ENCODE measurements at regions not wholly inside any gene's neighbourhood (a gene's known extent, or its start where the extent isn't known, plus 50 kb on each side); places are given as distances from the start of the nearest gene placed in this dataset.

DNA sequence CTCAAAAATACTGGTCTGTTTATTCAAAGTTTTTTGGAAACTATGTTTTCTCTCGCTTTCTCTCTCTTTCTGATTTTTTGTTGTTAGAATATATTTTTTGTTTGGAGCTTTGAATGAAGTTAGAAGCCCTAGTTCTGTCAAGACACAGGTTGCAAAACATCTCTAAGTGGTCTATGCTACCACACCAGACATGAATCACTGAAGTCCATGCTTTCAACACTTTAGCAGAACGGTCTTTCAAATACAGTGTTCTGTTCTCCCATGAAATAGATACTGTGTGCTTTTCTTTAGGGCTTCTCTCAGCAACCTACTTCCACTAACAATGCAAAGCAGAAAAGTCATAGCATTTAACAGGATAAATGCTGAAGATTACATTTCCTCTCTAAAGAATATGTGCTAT lies 392.5 kb downstream of the TMEM167A start:
- Histone ChIP-seq H3K9me3 (ENCODE audit: control insufficient read depth in 2 of 2, insufficient read depth in 1 of 2, low read depth in 1 of 2, low read length in 1 of 2) (no peaks in the 10 kb centered on the region), H3K27me3 (ENCODE audit: control insufficient read depth in 1 of 2, insufficient read depth in 2 of 2, low read length in 2 of 2) (no peaks in the 10 kb centered on the region), H3K36me3 (ENCODE audit: control insufficient read depth in 2 of 2, insufficient read depth in 2 of 2, low read length in 1 of 2) (no peaks in the 10 kb centered on the region), H3K27ac (ENCODE audit: low read depth in 2 of 2, low read length in 1 of 2) (no peak overlapping the region), H3K4me1 (ENCODE audit: control insufficient read depth in 2 of 2, insufficient read depth in 2 of 2, low read length in 1 of 2) (no peaks in the 10 kb centered on the region), H3K4me3 (ENCODE audit: low read depth in 1 of 2, low read length in 2 of 2) (no peak overlapping the region)
- WGBS, 2 donors = 86 to 89% methylated on average over 2 of the region's 2 CpGs

DNA sequence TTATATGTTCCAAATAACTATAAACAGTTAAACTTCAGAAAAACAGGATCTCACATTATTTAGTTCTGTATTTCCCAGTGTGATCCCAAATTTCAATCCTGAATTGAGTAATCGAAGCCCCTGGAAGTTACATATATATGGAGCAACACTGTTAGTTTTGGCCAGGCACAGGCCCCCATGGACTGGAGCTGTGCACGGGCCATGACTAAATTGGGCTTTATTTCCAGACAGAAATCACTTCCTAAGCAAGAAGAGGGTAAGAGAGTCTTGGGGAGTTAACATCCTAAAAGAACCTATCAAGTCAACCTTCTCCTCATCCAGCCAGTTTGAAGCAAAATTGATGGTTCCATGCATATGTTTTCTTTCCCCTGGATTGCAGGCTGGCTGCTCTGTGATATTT lies 393.0 kb downstream of the TMEM167A start:
- no peaks in the 10 kb centered on the region for H3K4me1 ChIP-seq (ENCODE audit: control insufficient read depth in 2 of 2, insufficient read depth in 2 of 2, low read length in 1 of 2)
- H3K36me3 ChIP-seq (ENCODE audit: control insufficient read depth in 2 of 2, insufficient read depth in 2 of 2, low read length in 1 of 2) = no peaks in the 10 kb centered on the region
- H3K27ac ChIP-seq (ENCODE audit: low read depth in 2 of 2, low read length in 1 of 2) = no peak overlapping the region
- WGBS, 2 donors = 82 to 85% methylated on average over 2 of the region's 2 CpGs
- H3K9me3 ChIP-seq (ENCODE audit: control insufficient read depth in 2 of 2, insufficient read depth in 1 of 2, low read depth in 1 of 2, low read length in 1 of 2) = no peaks in the 10 kb centered on the region
- no peaks in the 10 kb centered on the region for H3K27me3 ChIP-seq (ENCODE audit: control insufficient read depth in 1 of 2, insufficient read depth in 2 of 2, low read length in 2 of 2)
- H3K4me3 ChIP-seq (ENCODE audit: low read depth in 1 of 2, low read length in 2 of 2) = no peak overlapping the region

DNA sequence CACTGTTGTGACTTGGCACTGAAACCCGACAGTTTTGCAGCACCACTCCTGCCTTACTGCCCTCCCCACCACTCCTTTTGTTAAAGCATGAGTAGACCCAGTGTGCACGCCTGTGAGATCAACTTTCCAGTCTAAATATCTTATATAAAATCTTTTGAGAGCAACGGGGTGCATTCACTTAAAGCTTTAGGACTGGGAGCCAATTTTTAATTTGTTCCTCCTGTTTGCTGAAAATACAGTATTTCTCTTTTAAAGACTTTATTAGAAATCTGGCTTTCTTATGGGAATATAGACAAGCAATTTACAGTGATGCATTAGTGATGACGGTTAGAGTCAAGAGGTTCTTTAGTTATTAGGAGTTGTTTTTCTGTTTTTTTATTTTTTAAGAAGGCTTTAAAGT lies 397.5 kb downstream of the TMEM167A start:
- Histone ChIP-seq H3K36me3 (ENCODE audit: control insufficient read depth in 2 of 2, insufficient read depth in 2 of 2, low read length in 1 of 2) (no peaks in the 10 kb centered on the region), H3K27ac (ENCODE audit: low read depth in 2 of 2, low read length in 1 of 2) (no peak overlapping the region), H3K4me1 (ENCODE audit: control insufficient read depth in 2 of 2, insufficient read depth in 2 of 2, low read length in 1 of 2) (no peaks in the 10 kb centered on the region), H3K4me3 (ENCODE audit: low read depth in 1 of 2, low read length in 2 of 2) (no peak overlapping the region), H3K9me3 (ENCODE audit: control insufficient read depth in 2 of 2, insufficient read depth in 1 of 2, low read depth in 1 of 2, low read length in 1 of 2) (no peaks in the 10 kb centered on the region), H3K27me3 (ENCODE audit: control insufficient read depth in 1 of 2, insufficient read depth in 2 of 2, low read length in 2 of 2) (no peaks in the 10 kb centered on the region)
- WGBS, 2 donors = 62 to 72% methylated on average over 4 of the region's 4 CpGs

DNA sequence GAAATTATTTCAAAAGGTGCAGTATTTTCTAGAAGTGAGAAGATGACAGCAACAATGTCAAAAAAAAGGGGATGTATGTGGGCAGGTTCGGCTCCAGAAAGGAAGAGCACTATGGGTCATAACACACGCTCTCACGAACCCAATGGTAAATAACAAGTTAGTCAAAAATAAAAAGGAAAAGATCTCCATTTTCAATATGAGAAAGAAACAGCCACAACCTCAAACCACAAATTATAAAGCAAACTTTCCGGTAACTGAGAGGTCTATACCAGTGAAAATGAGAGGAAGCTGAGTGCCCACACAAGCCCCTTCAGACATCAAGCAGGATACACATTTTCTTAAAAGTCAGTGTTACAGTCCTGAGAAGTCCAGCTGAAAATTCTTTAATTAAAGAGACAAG lies 398.5 kb upstream of the RPS23 start:
- no peaks in the 10 kb centered on the region for H3K9me3 ChIP-seq (ENCODE audit: control insufficient read depth in 2 of 2, insufficient read depth in 1 of 2, low read depth in 1 of 2, low read length in 1 of 2)
- H3K36me3 ChIP-seq (ENCODE audit: control insufficient read depth in 2 of 2, insufficient read depth in 2 of 2, low read length in 1 of 2) = no peaks in the 10 kb centered on the region
- no peaks in the 10 kb centered on the region for H3K4me1 ChIP-seq (ENCODE audit: control insufficient read depth in 2 of 2, insufficient read depth in 2 of 2, low read length in 1 of 2)
- H3K27ac ChIP-seq (ENCODE audit: low read depth in 2 of 2, low read length in 1 of 2) = no peak overlapping the region
- H3K27me3 ChIP-seq (ENCODE audit: control insufficient read depth in 1 of 2, insufficient read depth in 2 of 2, low read length in 2 of 2) = no peaks in the 10 kb centered on the region
- 73 to 79% methylated on average over 4 of the region's 4 CpGs for WGBS, 2 donors
- H3K4me3 ChIP-seq (ENCODE audit: low read depth in 1 of 2, low read length in 2 of 2) = no peak overlapping the region

DNA sequence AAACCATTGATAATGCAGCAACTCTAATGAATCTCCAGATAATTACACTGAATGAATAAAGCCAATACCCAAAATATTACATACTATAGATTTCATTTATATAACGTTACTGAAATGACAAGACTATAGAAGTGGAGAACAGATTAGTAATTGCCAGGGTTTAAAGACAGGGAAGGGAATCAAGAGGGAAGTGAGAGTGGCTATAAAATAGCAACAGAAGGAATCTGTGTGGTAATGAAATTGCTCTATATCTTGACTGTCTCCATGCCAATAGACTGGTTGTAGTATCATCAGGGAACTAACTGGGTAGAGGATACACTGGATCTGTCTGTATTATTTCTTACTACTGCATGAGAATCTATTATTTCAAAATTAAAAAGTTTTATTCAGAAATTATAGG lies 396.5 kb upstream of the RPS23 start:
- H3K4me1 ChIP-seq (ENCODE audit: control insufficient read depth in 2 of 2, insufficient read depth in 2 of 2, low read length in 1 of 2) = no peaks in the 10 kb centered on the region
- WGBS, 2 donors = 76 to 91% methylated on average over 1 of the region's 1 CpG
- H3K27ac ChIP-seq (ENCODE audit: low read depth in 2 of 2, low read length in 1 of 2) = no peak overlapping the region
- no peaks in the 10 kb centered on the region for H3K27me3 ChIP-seq (ENCODE audit: control insufficient read depth in 1 of 2, insufficient read depth in 2 of 2, low read length in 2 of 2)
- no peaks in the 10 kb centered on the region for H3K36me3 ChIP-seq (ENCODE audit: control insufficient read depth in 2 of 2, insufficient read depth in 2 of 2, low read length in 1 of 2)
- no peak overlapping the region for H3K4me3 ChIP-seq (ENCODE audit: low read depth in 1 of 2, low read length in 2 of 2)
- no peaks in the 10 kb centered on the region for H3K9me3 ChIP-seq (ENCODE audit: control insufficient read depth in 2 of 2, insufficient read depth in 1 of 2, low read depth in 1 of 2, low read length in 1 of 2)

DNA sequence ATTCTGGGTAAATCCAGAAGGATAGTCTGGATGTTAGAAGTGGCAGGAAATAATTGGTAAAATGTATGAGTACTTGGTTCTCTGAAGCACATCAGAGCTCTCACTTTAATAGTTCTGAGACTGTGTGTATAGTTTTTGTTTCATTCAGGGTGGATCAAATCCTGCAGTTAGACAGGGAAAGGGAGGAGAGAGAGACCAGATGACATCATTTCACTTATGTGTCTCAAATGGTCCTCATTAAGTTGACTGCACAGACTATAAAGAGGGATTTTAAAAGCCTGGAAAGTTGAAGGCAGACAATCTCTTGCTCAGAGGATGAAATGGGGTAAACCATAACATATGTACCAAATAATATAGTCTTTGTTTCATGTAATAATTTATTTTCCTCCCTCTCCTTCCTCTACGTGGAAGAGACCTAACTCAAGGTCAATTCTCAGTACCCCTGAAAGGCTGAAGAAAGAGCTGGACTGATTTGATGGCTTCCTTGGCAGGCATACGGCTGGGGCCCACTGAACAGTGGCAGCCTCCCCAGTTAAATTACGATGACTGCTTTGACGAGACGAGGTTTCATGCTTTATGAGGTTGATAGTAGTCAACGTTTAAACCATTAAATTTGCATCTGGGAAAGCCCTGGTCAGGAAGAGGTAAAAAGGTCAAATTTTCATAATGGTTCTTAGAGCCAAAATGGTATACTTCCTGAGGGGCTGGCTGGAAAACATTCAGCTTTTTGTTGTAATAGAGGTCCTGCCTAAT lies 395.1 kb upstream of the RPS23 start:
- H3K9me3 ChIP-seq (ENCODE audit: control insufficient read depth in 2 of 2, insufficient read depth in 1 of 2, low read depth in 1 of 2, low read length in 1 of 2) = no peaks in the 10 kb centered on the region
- no peaks in the 10 kb centered on the region for H3K27me3 ChIP-seq (ENCODE audit: control insufficient read depth in 1 of 2, insufficient read depth in 2 of 2, low read length in 2 of 2)
- H3K27ac ChIP-seq (ENCODE audit: low read depth in 2 of 2, low read length in 1 of 2) = no peak overlapping the region
- no peaks in the 10 kb centered on the region for H3K36me3 ChIP-seq (ENCODE audit: control insufficient read depth in 2 of 2, insufficient read depth in 2 of 2, low read length in 1 of 2)
- H3K4me3 ChIP-seq (ENCODE audit: low read depth in 1 of 2, low read length in 2 of 2) = no peak overlapping the region
- no peaks in the 10 kb centered on the region for H3K4me1 ChIP-seq (ENCODE audit: control insufficient read depth in 2 of 2, insufficient read depth in 2 of 2, low read length in 1 of 2)
- 67 to 69% methylated on average over 6 of the region's 6 CpGs for WGBS, 2 donors

DNA sequence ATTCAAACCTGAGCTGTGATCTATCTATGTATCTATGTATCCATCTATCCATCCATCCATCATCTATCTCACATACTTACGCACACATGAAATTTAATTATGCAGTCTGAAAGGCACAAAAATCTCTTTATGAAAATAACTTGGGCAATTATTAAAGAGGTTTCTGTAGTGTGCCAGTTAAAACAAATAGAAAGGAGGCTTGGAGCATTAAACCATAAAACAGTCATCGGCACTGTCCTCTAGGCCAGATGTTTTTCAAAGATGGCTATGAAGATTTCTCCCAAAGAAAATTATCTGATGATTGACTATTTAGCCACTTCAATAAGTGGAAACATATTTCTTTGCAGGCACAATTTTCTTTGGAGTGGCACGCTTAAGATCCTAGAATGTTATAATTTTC lies 392.5 kb upstream of the RPS23 start:
- 86 to 91% methylated on average over 3 of the region's 3 CpGs for WGBS, 2 donors
- no peaks in the 10 kb centered on the region for H3K36me3 ChIP-seq (ENCODE audit: control insufficient read depth in 2 of 2, insufficient read depth in 2 of 2, low read length in 1 of 2)
- no peaks in the 10 kb centered on the region for H3K9me3 ChIP-seq (ENCODE audit: control insufficient read depth in 2 of 2, insufficient read depth in 1 of 2, low read depth in 1 of 2, low read length in 1 of 2)
- H3K4me1 ChIP-seq (ENCODE audit: control insufficient read depth in 2 of 2, insufficient read depth in 2 of 2, low read length in 1 of 2) = no peaks in the 10 kb centered on the region
- H3K27ac ChIP-seq (ENCODE audit: low read depth in 2 of 2, low read length in 1 of 2) = no peak overlapping the region
- no peaks in the 10 kb centered on the region for H3K27me3 ChIP-seq (ENCODE audit: control insufficient read depth in 1 of 2, insufficient read depth in 2 of 2, low read length in 2 of 2)
- H3K4me3 ChIP-seq (ENCODE audit: low read depth in 1 of 2, low read length in 2 of 2) = no peak overlapping the region

DNA sequence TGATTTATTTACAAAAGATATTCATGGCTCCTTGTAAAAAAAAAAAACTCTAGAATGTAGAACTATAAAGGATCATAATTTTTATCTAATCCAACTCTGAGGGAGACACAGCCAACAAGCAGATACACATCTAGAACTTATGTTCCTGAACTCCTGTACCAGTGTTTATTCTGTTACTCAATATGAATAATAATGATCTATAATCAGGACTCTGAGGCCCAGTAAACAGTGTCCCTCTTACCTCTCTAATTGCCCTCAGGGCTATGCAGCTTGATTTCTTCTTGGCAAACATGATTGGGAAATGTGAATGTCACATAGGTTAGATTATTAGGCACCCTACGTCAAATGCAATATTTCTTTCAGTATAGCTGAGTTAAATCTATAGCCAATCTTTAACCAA lies 391.6 kb upstream of the RPS23 start:
- no peaks in the 10 kb centered on the region for H3K36me3 ChIP-seq (ENCODE audit: control insufficient read depth in 2 of 2, insufficient read depth in 2 of 2, low read length in 1 of 2)
- H3K9me3 ChIP-seq (ENCODE audit: control insufficient read depth in 2 of 2, insufficient read depth in 1 of 2, low read depth in 1 of 2, low read length in 1 of 2) = no peaks in the 10 kb centered on the region
- 79 to 80% methylated on average over 1 of the region's 1 CpG for WGBS, 2 donors
- no peaks in the 10 kb centered on the region for H3K4me1 ChIP-seq (ENCODE audit: control insufficient read depth in 2 of 2, insufficient read depth in 2 of 2, low read length in 1 of 2)
- H3K4me3 ChIP-seq (ENCODE audit: low read depth in 1 of 2, low read length in 2 of 2) = no peak overlapping the region
- no peak overlapping the region for H3K27ac ChIP-seq (ENCODE audit: low read depth in 2 of 2, low read length in 1 of 2)
- H3K27me3 ChIP-seq (ENCODE audit: control insufficient read depth in 1 of 2, insufficient read depth in 2 of 2, low read length in 2 of 2) = no peaks in the 10 kb centered on the region

DNA sequence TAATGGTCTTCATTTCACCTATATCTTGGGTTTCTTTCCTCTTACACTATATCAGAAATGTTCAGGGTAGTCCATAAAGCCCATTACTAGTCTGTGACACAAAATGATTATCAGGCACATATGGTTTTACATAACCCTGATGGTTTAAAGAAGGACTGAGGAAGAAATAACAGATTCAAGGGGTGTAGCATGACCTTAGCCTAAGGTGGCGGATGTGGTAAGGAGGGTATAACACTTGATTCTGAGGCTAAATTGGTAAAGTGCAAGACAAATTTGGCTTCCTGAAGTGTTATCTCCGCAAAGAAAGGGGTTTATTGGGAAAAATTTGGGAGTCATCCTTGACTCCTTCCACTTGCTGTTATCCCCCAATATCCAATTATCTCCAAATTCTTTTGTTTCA lies 388.2 kb upstream of the RPS23 start:
- no peaks in the 10 kb centered on the region for H3K4me1 ChIP-seq (ENCODE audit: control insufficient read depth in 2 of 2, insufficient read depth in 2 of 2, low read length in 1 of 2)
- H3K4me3 ChIP-seq (ENCODE audit: low read depth in 1 of 2, low read length in 2 of 2) = no peak overlapping the region
- H3K27ac ChIP-seq (ENCODE audit: low read depth in 2 of 2, low read length in 1 of 2) = no peak overlapping the region
- no peaks in the 10 kb centered on the region for H3K36me3 ChIP-seq (ENCODE audit: control insufficient read depth in 2 of 2, insufficient read depth in 2 of 2, low read length in 1 of 2)
- no peaks in the 10 kb centered on the region for H3K9me3 ChIP-seq (ENCODE audit: control insufficient read depth in 2 of 2, insufficient read depth in 1 of 2, low read depth in 1 of 2, low read length in 1 of 2)
- 90 to 99% methylated on average over 2 of the region's 2 CpGs for WGBS, 2 donors
- H3K27me3 ChIP-seq (ENCODE audit: control insufficient read depth in 1 of 2, insufficient read depth in 2 of 2, low read length in 2 of 2) = no peaks in the 10 kb centered on the region

DNA sequence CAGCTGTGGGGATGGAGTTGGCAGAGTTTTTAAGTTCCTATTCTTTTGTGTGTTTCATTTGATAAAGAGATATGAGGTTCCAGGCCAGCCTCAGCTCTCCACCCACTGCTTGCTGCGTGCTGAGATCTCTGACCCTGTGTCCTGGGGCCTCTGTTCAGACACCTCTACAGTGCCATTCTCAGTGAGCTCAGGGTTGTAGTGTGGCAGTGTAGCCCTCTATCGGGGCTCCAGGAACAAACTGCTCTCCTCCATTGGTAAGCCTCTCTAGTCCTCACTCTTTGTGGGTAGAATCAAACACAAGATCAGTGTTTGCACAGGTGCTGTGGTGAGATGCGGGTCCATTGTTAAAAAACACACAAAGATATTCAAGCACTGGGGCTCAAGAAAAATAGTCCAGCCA lies 386.6 kb upstream of the RPS23 start:
- H3K27me3 ChIP-seq (ENCODE audit: control insufficient read depth in 1 of 2, insufficient read depth in 2 of 2, low read length in 2 of 2) = no peaks in the 10 kb centered on the region
- H3K36me3 ChIP-seq (ENCODE audit: control insufficient read depth in 2 of 2, insufficient read depth in 2 of 2, low read length in 1 of 2) = no peaks in the 10 kb centered on the region
- no peak overlapping the region for H3K4me3 ChIP-seq (ENCODE audit: low read depth in 1 of 2, low read length in 2 of 2)
- no peaks in the 10 kb centered on the region for H3K4me1 ChIP-seq (ENCODE audit: control insufficient read depth in 2 of 2, insufficient read depth in 2 of 2, low read length in 1 of 2)
- H3K27ac ChIP-seq (ENCODE audit: low read depth in 2 of 2, low read length in 1 of 2) = no peak overlapping the region
- 44 to 61% methylated on average over 3 of the region's 3 CpGs for WGBS, 2 donors
- no peaks in the 10 kb centered on the region for H3K9me3 ChIP-seq (ENCODE audit: control insufficient read depth in 2 of 2, insufficient read depth in 1 of 2, low read depth in 1 of 2, low read length in 1 of 2)
